Middle frontal gyrus (tissue), 1 donor: ENCODE measurements at regions not wholly inside any gene's neighbourhood (a gene's known extent, or its start where the extent isn't known, plus 50 kb on each side); places are given as distances from the start of the nearest gene placed in this dataset.
"Not testable (repeated sequence)": the region's sequence is repeated elsewhere in the genome, so short reads cannot be mapped to it uniquely, and the experiment has no call there.

Experiments used
- DNase-seq: peaks from one replicate; pipeline ENCODE4 v3.0.0-alpha.2; 2015; ENCODE audit warnings: low spot score; ENCODE audit errors: extremely low spot score

- DNase-seq, result no peak
These were observed 279.7 kb upstream of the TRIB2 start for GRCh38 chr2:12436935-12437561.

DNA sequence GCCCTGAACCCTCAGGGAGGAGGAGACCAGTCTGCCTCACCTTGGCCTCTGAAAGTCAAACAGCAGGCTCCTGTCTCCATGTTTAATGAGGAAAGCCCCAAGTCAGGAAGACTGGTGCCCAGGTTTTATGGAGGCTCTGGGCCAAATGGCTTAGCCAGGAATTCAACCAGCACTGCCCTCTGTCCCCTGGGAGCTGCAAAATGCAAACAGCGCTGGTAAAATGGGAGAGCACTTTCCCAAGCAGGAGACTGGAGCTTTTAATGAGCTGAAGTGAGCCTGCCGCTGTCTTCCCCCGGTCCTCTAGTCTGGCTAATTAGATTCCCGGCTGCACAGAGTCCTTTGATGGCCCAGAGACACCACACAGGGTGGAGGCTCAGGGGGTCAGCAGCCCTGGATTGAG, 276.0 kb upstream of the TRIB2 start:
- DNase-seq, result no peak

- DNase-seq, result no peak
These were observed 274.8 kb upstream of the TRIB2 start for GRCh38 chr2:12441750-12442475.

- no peak for DNase-seq
These were observed 274.3 kb upstream of the TRIB2 start for GRCh38 chr2:12442476-12442847.

- no peak for DNase-seq
These were observed 267.8 kb upstream of the TRIB2 start for GRCh38 chr2:12448846-12449505.

- DNase-seq, result no peak
These were observed 265.0 kb upstream of the TRIB2 start for GRCh38 chr2:12451726-12452125.

- DNase-seq, result no peak
These were observed 264.6 kb upstream of the TRIB2 start for GRCh38 chr2:12452185-12452584.

DNA sequence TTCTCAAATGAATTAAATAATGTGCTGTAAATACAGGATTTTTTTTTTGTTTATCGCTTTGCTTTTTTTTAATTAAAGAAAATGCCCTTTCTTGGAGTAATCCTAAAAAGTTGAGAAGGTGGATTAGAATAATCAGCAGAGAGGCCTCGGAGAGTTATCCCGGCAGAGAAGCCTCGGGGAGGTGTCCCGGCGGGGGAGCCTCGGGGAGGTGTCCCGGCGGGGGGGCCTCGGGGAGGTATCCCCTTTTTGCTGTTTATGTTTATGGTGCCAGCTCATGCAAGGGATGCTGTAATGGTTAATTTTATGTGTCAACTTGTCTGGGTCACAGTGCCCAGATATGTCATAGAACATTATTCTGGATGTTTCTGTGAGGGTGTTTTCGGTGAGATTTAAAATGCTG, 263.0 kb upstream of the TRIB2 start:
- DNase-seq, result no peak

DNA sequence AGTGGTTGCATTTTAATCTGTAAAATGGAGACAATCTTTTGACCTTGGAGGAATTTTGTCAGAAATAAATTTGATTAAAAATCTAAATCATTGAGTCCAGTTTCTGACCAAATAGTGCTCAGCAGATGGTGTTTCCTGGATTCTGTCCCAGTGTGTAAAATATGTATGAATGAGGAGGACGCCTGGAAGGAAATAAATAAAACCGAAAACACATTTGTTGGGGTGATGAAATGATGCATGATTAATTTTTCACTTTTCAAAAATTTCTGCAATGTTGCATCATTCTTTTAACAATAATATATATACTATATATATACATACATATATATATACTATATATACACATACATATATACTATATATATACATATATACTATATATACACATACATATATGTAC, 261.1 kb upstream of the TRIB2 start:
- no peak for DNase-seq

DNA sequence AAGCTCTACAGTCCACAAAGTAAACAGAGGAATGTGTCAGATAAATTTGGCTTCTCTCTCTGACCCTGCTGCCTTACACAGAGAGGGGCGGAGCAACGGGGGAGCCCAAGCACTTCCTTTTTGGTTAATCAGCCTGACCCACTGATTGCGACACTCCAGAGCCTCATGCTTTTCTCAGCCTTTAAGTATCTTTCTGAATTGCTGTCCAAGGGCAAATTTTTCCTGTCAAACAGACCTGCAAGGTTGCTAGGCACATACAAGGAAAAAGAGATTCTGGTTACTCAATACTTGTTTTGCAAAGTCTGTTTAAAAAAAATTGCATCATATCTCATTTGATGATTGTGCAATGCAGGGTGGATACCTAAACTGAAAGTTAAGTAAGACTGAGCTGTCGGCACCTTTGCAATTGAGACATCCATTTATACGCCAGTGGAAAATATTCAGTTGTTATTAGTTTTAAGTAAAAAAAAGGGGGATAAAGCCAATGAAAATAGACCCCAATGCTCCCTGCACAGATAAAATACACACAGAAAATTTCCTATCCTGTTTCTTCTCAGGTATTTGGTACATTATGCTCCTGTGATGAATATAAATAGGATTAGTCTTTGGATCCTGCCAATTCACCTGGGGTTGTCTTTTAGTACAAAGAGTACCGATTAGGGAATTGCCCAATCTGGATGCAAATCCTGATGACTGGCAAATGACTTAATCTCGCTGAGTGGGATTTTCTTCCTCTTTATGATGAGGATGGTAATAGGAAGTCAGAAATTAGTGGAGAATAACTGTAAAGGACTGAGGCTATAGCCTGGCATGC, 260.2 kb upstream of the TRIB2 start:
- no peak for DNase-seq

DNA sequence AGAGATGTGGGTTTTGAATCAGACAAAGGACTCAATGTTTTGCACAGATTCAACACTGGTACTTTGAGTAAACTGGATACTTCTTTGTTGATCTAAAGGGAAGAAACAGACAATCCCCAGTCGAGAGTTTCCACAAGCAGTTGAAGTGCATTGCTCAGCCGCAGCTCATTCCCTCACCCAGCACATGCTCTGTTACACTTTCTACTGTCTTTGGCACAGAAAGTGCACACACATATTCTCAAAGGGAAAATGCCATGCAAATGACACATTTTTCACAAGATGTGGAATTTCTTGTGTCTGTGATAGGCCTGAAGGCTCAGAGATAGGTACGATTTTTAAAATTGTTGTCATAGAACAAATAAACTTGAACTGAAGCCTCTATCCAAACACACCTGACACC, 258.9 kb upstream of the TRIB2 start:
- no peak for DNase-seq

- no peak for DNase-seq
These were observed 253.5 kb upstream of the TRIB2 start for GRCh38 chr2:12463189-12463588.

DNA sequence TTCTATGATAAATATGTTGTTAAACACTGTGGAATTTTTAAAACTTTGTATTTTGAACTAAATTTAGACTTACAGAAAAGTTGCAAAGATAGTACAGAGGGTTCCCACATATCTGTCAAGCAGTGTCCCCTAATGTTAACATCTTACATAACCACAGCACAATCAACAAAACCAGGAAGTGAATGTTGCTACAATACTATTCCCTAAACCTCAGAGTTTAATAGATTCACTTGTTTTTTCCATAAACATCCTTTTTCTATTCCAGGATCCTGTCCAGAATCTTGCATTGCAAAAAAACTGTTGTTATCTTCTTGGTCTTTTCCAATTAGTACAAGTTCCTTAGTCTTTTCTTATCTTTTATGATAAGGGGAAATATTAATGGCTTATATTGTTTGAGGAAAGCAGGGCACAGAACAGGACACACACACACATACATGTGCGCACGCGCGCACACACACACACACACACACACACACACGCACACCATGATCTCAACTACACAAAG, 251.1 kb upstream of the TRIB2 start:
- no peak for DNase-seq

- no peak for DNase-seq
These were observed 249.4 kb upstream of the TRIB2 start for GRCh38 chr2:12467303-12467702.

- DNase-seq, result no peak
These were observed 247.6 kb upstream of the TRIB2 start for GRCh38 chr2:12469141-12469561.

GRCh38 chr2:12472265-12472664, 244.5 kb upstream of the TRIB2 start:
- not testable (repeated sequence) for DNase-seq

- DNase-seq, result no peak
These were observed 238.3 kb upstream of the TRIB2 start for GRCh38 chr2:12478151-12479064.

GRCh38 chr2:12479065-12479601, 237.6 kb upstream of the TRIB2 start:
- no peak for DNase-seq

- no peak for DNase-seq
These were observed 232.1 kb upstream of the TRIB2 start for GRCh38 chr2:12484536-12485115.
